ENCODE measurements at regions not wholly inside any gene's neighbourhood (a gene's known extent, or its start where the extent isn't known, plus 50 kb on each side); places are given as distances from the start of the nearest gene placed in this dataset.

GRCh38 chr2:173644146-173644545 is 289.5 kb downstream of the CDCA7 start:
- DNase-seq (ENCODE audit: low read depth, low spot score), result no peak
- no peaks in the 10 kb centered on the region for H3K9me3 ChIP-seq (ENCODE audit: insufficient read depth, low read length)
- no peak for TF ChIP-seq YY1 (IDR thresholded peaks at IDR 0.05; ENCODE audit: insufficient read depth, insufficient read length)
- TF ChIP-seq ZNF274 (IDR thresholded peaks at IDR 0.05; ENCODE audit: low read depth, low read length), result no peak
- no peak for TF ChIP-seq SUZ12 (IDR thresholded peaks at IDR 0.05; ENCODE audit: extremely low read depth, insufficient read depth, insufficient read length)
- no peaks in the 10 kb centered on the region for H3K4me1 ChIP-seq (ENCODE audit: insufficient read depth, insufficient read length)
- no peak overlapping the region for H3K9ac ChIP-seq (ENCODE audit: insufficient read length, low read depth)
- H3K36me3 ChIP-seq (ENCODE audit: insufficient read depth, insufficient read length, low read length), result no peaks in the 10 kb centered on the region
- no peak overlapping the region for H3K4me3 ChIP-seq (ENCODE audit: insufficient read length, low read depth)
- no peaks in the 10 kb centered on the region for H3K27me3 ChIP-seq (ENCODE audit: insufficient read depth, insufficient read length)

- Histone ChIP-seq H3K9me3 (ENCODE audit: insufficient read depth, low read length) (peaks cover 6% of the 10 kb centered on the region), H3K4me1 (ENCODE audit: insufficient read depth, insufficient read length) (no peaks in the 10 kb centered on the region), H3K9ac (ENCODE audit: insufficient read length, low read depth) (no peak overlapping the region), H3K36me3 (ENCODE audit: insufficient read depth, insufficient read length, low read length) (no peaks in the 10 kb centered on the region), H3K27me3 (ENCODE audit: insufficient read depth, insufficient read length) (no peaks in the 10 kb centered on the region), H3K4me3 (ENCODE audit: insufficient read length, low read depth) (no peak overlapping the region)
- no peak for DNase-seq (ENCODE audit: low read depth, low spot score)
- no peak for TF ChIP-seq YY1 (IDR thresholded peaks at IDR 0.05; ENCODE audit: insufficient read depth, insufficient read length)
- TF ChIP-seq SUZ12 (IDR thresholded peaks at IDR 0.05; ENCODE audit: extremely low read depth, insufficient read depth, insufficient read length), result no peak
- TF ChIP-seq ZNF274 (IDR thresholded peaks at IDR 0.05; ENCODE audit: low read depth, low read length), result no peak
Observed at GRCh38 chr2:173647681-173648311, 293.1 kb downstream of the CDCA7 start.

GRCh38 chr2:173648816-173649215 is 294.1 kb downstream of the CDCA7 start:
- no peaks in the 10 kb centered on the region for H3K27me3 ChIP-seq (ENCODE audit: insufficient read depth, insufficient read length)
- DNase-seq (ENCODE audit: low read depth, low spot score), result no peak
- H3K4me3 ChIP-seq (ENCODE audit: insufficient read length, low read depth), result no peak overlapping the region
- no peaks in the 10 kb centered on the region for H3K36me3 ChIP-seq (ENCODE audit: insufficient read depth, insufficient read length, low read length)
- no peak for TF ChIP-seq ZNF274 (IDR thresholded peaks at IDR 0.05; ENCODE audit: low read depth, low read length)
- no peak for TF ChIP-seq SUZ12 (IDR thresholded peaks at IDR 0.05; ENCODE audit: extremely low read depth, insufficient read depth, insufficient read length)
- TF ChIP-seq YY1 (IDR thresholded peaks at IDR 0.05; ENCODE audit: insufficient read depth, insufficient read length), result no peak
- no peaks in the 10 kb centered on the region for H3K4me1 ChIP-seq (ENCODE audit: insufficient read depth, insufficient read length)
- H3K9ac ChIP-seq (ENCODE audit: insufficient read length, low read depth), result no peak overlapping the region
- H3K9me3 ChIP-seq (ENCODE audit: insufficient read depth, low read length), result peaks cover 6% of the 10 kb centered on the region

GRCh38 chr2:173649527-173650219 is 295.0 kb downstream of the CDCA7 start:
- Histone ChIP-seq H3K9me3 (ENCODE audit: insufficient read depth, low read length) (peaks cover 6% of the 10 kb centered on the region), H3K36me3 (ENCODE audit: insufficient read depth, insufficient read length, low read length) (no peaks in the 10 kb centered on the region), H3K4me3 (ENCODE audit: insufficient read length, low read depth) (no peak overlapping the region), H3K27me3 (ENCODE audit: insufficient read depth, insufficient read length) (no peaks in the 10 kb centered on the region), H3K4me1 (ENCODE audit: insufficient read depth, insufficient read length) (peaks cover 3% of the 10 kb centered on the region), H3K9ac (ENCODE audit: insufficient read length, low read depth) (no peak overlapping the region)
- TF ChIP-seq YY1 (IDR thresholded peaks at IDR 0.05; ENCODE audit: insufficient read depth, insufficient read length), result no peak
- no peak for TF ChIP-seq ZNF274 (IDR thresholded peaks at IDR 0.05; ENCODE audit: low read depth, low read length)
- TF ChIP-seq SUZ12 (IDR thresholded peaks at IDR 0.05; ENCODE audit: extremely low read depth, insufficient read depth, insufficient read length), result no peak
- no peak for DNase-seq (ENCODE audit: low read depth, low spot score)

DNA sequence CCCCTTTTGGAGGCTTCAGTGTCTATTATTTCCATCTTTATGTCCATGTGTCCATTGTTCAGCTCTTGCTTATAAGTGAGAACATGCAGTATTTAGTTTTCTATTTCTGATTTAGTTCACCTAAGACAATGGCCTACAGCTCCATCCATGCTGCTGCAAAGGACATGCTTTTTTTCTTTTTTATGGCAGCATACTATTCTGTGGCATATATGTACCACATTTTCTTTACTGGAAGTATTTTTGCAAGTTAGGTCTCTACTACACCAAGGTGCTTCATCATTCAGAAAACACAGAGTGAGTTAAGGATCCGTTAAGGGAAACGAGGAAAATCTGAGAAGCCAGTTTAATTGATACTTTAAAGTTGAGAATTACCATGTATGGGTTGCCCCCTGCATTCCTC is 297.2 kb downstream of the CDCA7 start:
- no peak for DNase-seq (ENCODE audit: low read depth, low spot score)

DNA sequence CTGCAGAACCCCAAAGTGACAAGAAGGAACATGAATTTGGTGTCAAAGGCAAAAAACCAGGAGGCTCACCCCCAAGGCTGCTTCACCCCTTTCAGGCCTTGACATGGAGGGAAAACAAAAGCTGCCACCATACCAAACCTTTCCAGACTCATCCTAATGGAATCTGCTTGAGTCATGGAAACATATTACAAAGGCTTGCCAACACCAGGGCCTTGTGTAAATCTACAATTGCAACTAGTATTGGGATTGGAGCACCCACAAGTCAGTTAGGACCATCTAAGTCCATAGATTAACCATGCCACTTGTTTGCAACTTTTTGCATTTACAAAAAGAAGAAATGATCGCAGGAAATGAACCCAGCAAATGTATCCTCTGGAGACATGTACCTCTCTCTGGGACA is 297.6 kb downstream of the CDCA7 start:
- TF ChIP-seq ZNF274 (IDR thresholded peaks at IDR 0.05; ENCODE audit: low read depth, low read length) (no peak), SUZ12 (IDR thresholded peaks at IDR 0.05; ENCODE audit: extremely low read depth, insufficient read depth, insufficient read length) (no peak), YY1 (IDR thresholded peaks at IDR 0.05; ENCODE audit: insufficient read depth, insufficient read length) (no peak)
- Histone ChIP-seq H3K36me3 (ENCODE audit: insufficient read depth, insufficient read length, low read length) (no peaks in the 10 kb centered on the region), H3K4me3 (ENCODE audit: insufficient read length, low read depth) (no peak overlapping the region), H3K9ac (ENCODE audit: insufficient read length, low read depth) (no peak overlapping the region), H3K9me3 (ENCODE audit: insufficient read depth, low read length) (peaks cover 6% of the 10 kb centered on the region), H3K4me1 (ENCODE audit: insufficient read depth, insufficient read length) (peaks cover 3% of the 10 kb centered on the region), H3K27me3 (ENCODE audit: insufficient read depth, insufficient read length) (no peaks in the 10 kb centered on the region)
- DNase-seq (ENCODE audit: low read depth, low spot score), result no peak

More for the DNA sequence above, 297.2 kb downstream of the CDCA7 start:
- Histone ChIP-seq H3K9me3 (ENCODE audit: insufficient read depth, low read length) (peaks cover 6% of the 10 kb centered on the region), H3K27me3 (ENCODE audit: insufficient read depth, insufficient read length) (no peaks in the 10 kb centered on the region), H3K4me3 (ENCODE audit: insufficient read length, low read depth) (no peak overlapping the region), H3K36me3 (ENCODE audit: insufficient read depth, insufficient read length, low read length) (no peaks in the 10 kb centered on the region), H3K9ac (ENCODE audit: insufficient read length, low read depth) (no peak overlapping the region), H3K4me1 (ENCODE audit: insufficient read depth, insufficient read length) (peaks cover 3% of the 10 kb centered on the region)
- TF ChIP-seq SUZ12 (IDR thresholded peaks at IDR 0.05; ENCODE audit: extremely low read depth, insufficient read depth, insufficient read length), result no peak
- TF ChIP-seq ZNF274 (IDR thresholded peaks at IDR 0.05; ENCODE audit: low read depth, low read length), result no peak
- TF ChIP-seq YY1 (IDR thresholded peaks at IDR 0.05; ENCODE audit: insufficient read depth, insufficient read length), result no peak

- H3K9me3 ChIP-seq (ENCODE audit: insufficient read depth, low read length), result peaks cover 6% of the 10 kb centered on the region
- no peak for TF ChIP-seq ZNF274 (IDR thresholded peaks at IDR 0.05; ENCODE audit: low read depth, low read length)
- no peak for TF ChIP-seq YY1 (IDR thresholded peaks at IDR 0.05; ENCODE audit: insufficient read depth, insufficient read length)
- TF ChIP-seq SUZ12 (IDR thresholded peaks at IDR 0.05; ENCODE audit: extremely low read depth, insufficient read depth, insufficient read length), result no peak
- DNase-seq (ENCODE audit: low read depth, low spot score), result no peak
- H3K36me3 ChIP-seq (ENCODE audit: insufficient read depth, insufficient read length, low read length), result no peaks in the 10 kb centered on the region
- H3K9ac ChIP-seq (ENCODE audit: insufficient read length, low read depth), result no peak overlapping the region
- peaks cover 3% of the 10 kb centered on the region for H3K4me1 ChIP-seq (ENCODE audit: insufficient read depth, insufficient read length)
- H3K4me3 ChIP-seq (ENCODE audit: insufficient read length, low read depth), result no peak overlapping the region
- H3K27me3 ChIP-seq (ENCODE audit: insufficient read depth, insufficient read length), result no peaks in the 10 kb centered on the region
Observed at GRCh38 chr2:173652767-173653431, 298.2 kb downstream of the CDCA7 start.
